ENCODE measurements at regions not wholly inside any gene's neighbourhood (a gene's known extent, or its start where the extent isn't known, plus 50 kb on each side); places are given as distances from the start of the nearest gene placed in this dataset.
"Not testable (repeated sequence)": the region's sequence is repeated elsewhere in the genome, so short reads cannot be mapped to it uniquely, and the experiment has no call there.

GRCh38 chr7:25735674-25736242 lies 416.2 kb upstream of the NFE2L3 start:
- no peak for ATAC-seq (ENCODE audit: low read depth)

GRCh38 chr7:25738528-25738927 lies 413.5 kb upstream of the NFE2L3 start:
- no peaks in the 10 kb centered on the region for H3K9me3 Mint-ChIP-seq
- no peak overlapping the region for H3K27ac Mint-ChIP-seq
- peaks cover 5% of the 10 kb centered on the region for H3K27me3 Mint-ChIP-seq
- H3K36me3 Mint-ChIP-seq, result no peaks in the 10 kb centered on the region
- H3K4me3 Mint-ChIP-seq, result no peak overlapping the region
- DNase-seq (no peak), ATAC-seq (ENCODE audit: low read depth) (no peak)
- POLR2A ChIA-PET, result no interaction called here
- no peaks in the 10 kb centered on the region for H3K4me1 Mint-ChIP-seq

More at GRCh38 chr7:25735674-25736242, 416.2 kb upstream of the NFE2L3 start:
- no peak overlapping the region for H3K4me3 Mint-ChIP-seq
- no peaks in the 10 kb centered on the region for H3K36me3 Mint-ChIP-seq
- H3K4me1 Mint-ChIP-seq, result no peaks in the 10 kb centered on the region
- H3K9me3 Mint-ChIP-seq, result no peaks in the 10 kb centered on the region
- H3K27ac Mint-ChIP-seq, result no peak overlapping the region
- peaks cover 5% of the 10 kb centered on the region for H3K27me3 Mint-ChIP-seq
- no peak for DNase-seq
- POLR2A ChIA-PET, result no interaction called here

- Mint-ChIP-seq H3K4me3 (no peak overlapping the region), H3K27me3 (peaks cover 1% of the 10 kb centered on the region), H3K9me3 (no peaks in the 10 kb centered on the region), H3K36me3 (no peaks in the 10 kb centered on the region), H3K4me1 (no peaks in the 10 kb centered on the region), H3K27ac (no peak overlapping the region)
- DNase-seq, result no peak
- POLR2A ChIA-PET, result no interaction called here
- no peak for ATAC-seq (ENCODE audit: low read depth)
Measured at GRCh38 chr7:25739143-25739542, 412.9 kb upstream of the NFE2L3 start.

GRCh38 chr7:25742316-25742715 lies 409.7 kb upstream of the NFE2L3 start:
- Mint-ChIP-seq H3K27ac (no peak overlapping the region), H3K9me3 (no peaks in the 10 kb centered on the region), H3K27me3 (no peaks in the 10 kb centered on the region), H3K4me3 (no peak overlapping the region), H3K4me1 (no peaks in the 10 kb centered on the region), H3K36me3 (no peaks in the 10 kb centered on the region)
- ATAC-seq (ENCODE audit: low read depth), result no peak
- no peak for DNase-seq
- POLR2A ChIA-PET, result no interaction called here

GRCh38 chr7:25743670-25744451 lies 408.1 kb upstream of the NFE2L3 start:
- H3K27me3 Mint-ChIP-seq; POLR2A ChIA-PET; H3K36me3 Mint-ChIP-seq; ATAC-seq (ENCODE audit: low read depth); H3K27ac Mint-ChIP-seq; H3K4me1 Mint-ChIP-seq; DNase-seq; H3K9me3 Mint-ChIP-seq; H3K4me3 Mint-ChIP-seq: not testable (repeated sequence)

GRCh38 chr7:25750744-25751508 lies 401.1 kb upstream of the NFE2L3 start:
- Mint-ChIP-seq H3K4me3 (no peak overlapping the region), H3K27ac (no peak overlapping the region), H3K36me3 (no peaks in the 10 kb centered on the region), H3K27me3 (peaks cover 5% of the 10 kb centered on the region), H3K9me3 (no peaks in the 10 kb centered on the region), H3K4me1 (no peaks in the 10 kb centered on the region)
- ATAC-seq (ENCODE audit: low read depth) (no peak), DNase-seq (no peak)
- POLR2A ChIA-PET, result no interaction called here

GRCh38 chr7:25752154-25752553 lies 399.8 kb upstream of the NFE2L3 start:
- peaks cover 11% of the 10 kb centered on the region for H3K27me3 Mint-ChIP-seq
- H3K4me1 Mint-ChIP-seq, result no peaks in the 10 kb centered on the region
- no peak overlapping the region for H3K4me3 Mint-ChIP-seq
- H3K27ac Mint-ChIP-seq, result no peak overlapping the region
- POLR2A ChIA-PET, result no interaction called here
- no peaks in the 10 kb centered on the region for H3K36me3 Mint-ChIP-seq
- DNase-seq (no peak), ATAC-seq (ENCODE audit: low read depth) (no peak)
- no peaks in the 10 kb centered on the region for H3K9me3 Mint-ChIP-seq

GRCh38 chr7:25752967-25753791 lies 398.8 kb upstream of the NFE2L3 start:
- POLR2A ChIA-PET, result no interaction called here
- ATAC-seq (ENCODE audit: low read depth) (no peak), DNase-seq (no peak)
- Mint-ChIP-seq H3K9me3 (no peaks in the 10 kb centered on the region), H3K4me1 (no peaks in the 10 kb centered on the region), H3K27ac (no peak overlapping the region), H3K27me3 (peaks cover 11% of the 10 kb centered on the region), H3K4me3 (no peak overlapping the region), H3K36me3 (no peaks in the 10 kb centered on the region)

GRCh38 chr7:25753837-25754236 lies 398.2 kb upstream of the NFE2L3 start:
- DNase-seq (no peak), ATAC-seq (ENCODE audit: low read depth) (no peak)
- Mint-ChIP-seq H3K27me3 (peaks cover 11% of the 10 kb centered on the region), H3K27ac (no peak overlapping the region), H3K36me3 (no peaks in the 10 kb centered on the region), H3K4me1 (no peaks in the 10 kb centered on the region), H3K4me3 (no peak overlapping the region), H3K9me3 (no peaks in the 10 kb centered on the region)
- POLR2A ChIA-PET, result no interaction called here

- no peak for ATAC-seq (ENCODE audit: low read depth)
- H3K36me3 Mint-ChIP-seq, result no peaks in the 10 kb centered on the region
- H3K27ac Mint-ChIP-seq, result no peak overlapping the region
- no peak overlapping the region for H3K4me3 Mint-ChIP-seq
- no peak for DNase-seq
- no peaks in the 10 kb centered on the region for H3K9me3 Mint-ChIP-seq
- peaks cover 11% of the 10 kb centered on the region for H3K27me3 Mint-ChIP-seq
- POLR2A ChIA-PET, result no interaction called here
- no peaks in the 10 kb centered on the region for H3K4me1 Mint-ChIP-seq
Measured at GRCh38 chr7:25754333-25754732, 397.7 kb upstream of the NFE2L3 start.

- ATAC-seq (ENCODE audit: low read depth) (no peak), DNase-seq (no peak)
- H3K27ac Mint-ChIP-seq, result no peak overlapping the region
- POLR2A ChIA-PET, result no interaction called here
- no peak overlapping the region for H3K4me3 Mint-ChIP-seq
- H3K27me3 Mint-ChIP-seq, result peaks cover 11% of the 10 kb centered on the region
- H3K4me1 Mint-ChIP-seq, result no peaks in the 10 kb centered on the region
- H3K9me3 Mint-ChIP-seq, result no peaks in the 10 kb centered on the region
- no peaks in the 10 kb centered on the region for H3K36me3 Mint-ChIP-seq
Measured at GRCh38 chr7:25754751-25755150, 397.2 kb upstream of the NFE2L3 start.

- Mint-ChIP-seq H3K36me3 (no peaks in the 10 kb centered on the region), H3K9me3 (no peaks in the 10 kb centered on the region), H3K27me3 (peaks cover 6% of the 10 kb centered on the region), H3K27ac (no peak overlapping the region), H3K4me1 (no peaks in the 10 kb centered on the region), H3K4me3 (no peak overlapping the region)
- ATAC-seq (ENCODE audit: low read depth), result no peak
- POLR2A ChIA-PET, result no interaction called here
- DNase-seq, result no peak
Measured at GRCh38 chr7:25756601-25757000, 395.4 kb upstream of the NFE2L3 start.

- ATAC-seq (ENCODE audit: low read depth) (no peak), DNase-seq (no peak)
- Mint-ChIP-seq H3K4me1 (no peaks in the 10 kb centered on the region), H3K36me3 (no peaks in the 10 kb centered on the region), H3K4me3 (no peak overlapping the region), H3K27me3 (peaks cover 6% of the 10 kb centered on the region), H3K27ac (no peak overlapping the region), H3K9me3 (no peaks in the 10 kb centered on the region)
- POLR2A ChIA-PET, result no interaction called here
Measured at GRCh38 chr7:25758559-25758958, 393.4 kb upstream of the NFE2L3 start.

Data from activated naive CD8-positive, alpha-beta T cell treated with anti-CD3 and anti-CD28 coated beads, Interleukin-2, amount 10 ng/mL, durations not matched to agents 7 days and 5 days (primary cell).